SU-DHL-6 (cell line): ENCODE measurements at regions not wholly inside any gene's neighbourhood (a gene's known extent, or its start where the extent isn't known, plus 50 kb on each side); places are given as distances from the start of the nearest gene placed in this dataset.

Experiments used
- H2AFZ ChIP-seq: fragments of 200-600 bp; sonication (generic); 2 replicates; pipeline ENCODE4 v1.6.1; 2014; ENCODE audit warnings: low read depth, mild to moderate bottlenecking, moderate library complexity, mixed read lengths, antibody characterized with exemption, low read length; ENCODE audit not compliant: severe bottlenecking
- H3F3A ChIP-seq: fragments of 200-600 bp; shearing (Covaris generic); 2 replicates; pipeline ENCODE4 v1.6.0; 2016; ENCODE audit warnings: antibody characterized with exemption, mild to moderate bottlenecking; ENCODE audit not compliant: insufficient read depth
- H3K27ac ChIP-seq: fragments of 200-600 bp; sonication (generic); 2 replicates; pipeline ENCODE4 v1.5.1; 2016; ENCODE audit warnings: low read depth, mild to moderate bottlenecking, low read length, moderate library complexity, mixed read lengths
- H3K27me3 ChIP-seq: fragments of 200-600 bp; sonication (generic), shearing (Covaris generic); 2 replicates; pipeline ENCODE4 v1.6.0; 2014; ENCODE audit warnings: mild to moderate bottlenecking, low read length
- H3K36me3 ChIP-seq: fragments of 200-600 bp; sonication (generic); 2 replicates; pipeline ENCODE4 v1.6.1; 2014; ENCODE audit warnings: mild to moderate bottlenecking, low read length, mixed read lengths
- H3K4me2 ChIP-seq: fragments of 300-600, 200-600 bp; shearing (Covaris generic), sonication (generic); 2 replicates; pipeline ENCODE4 v1.6.0; 2014; ENCODE audit warnings: low read length, low read depth, mild to moderate bottlenecking; ENCODE audit not compliant: poor library complexity, severe bottlenecking
- H3K4me3 ChIP-seq: fragments of 200-600 bp; sonication (generic); 2 replicates; pipeline ENCODE4 v1.5.1; 2014; ENCODE audit warnings: antibody characterized with exemption, low read length, mild to moderate bottlenecking, mixed read lengths; ENCODE audit not compliant: insufficient read depth, poor library complexity, severe bottlenecking
- H3K79me2 ChIP-seq: fragments of 200-600 bp; sonication (generic); 2 replicates; pipeline ENCODE4 v1.6.1; 2014; ENCODE audit warnings: mild to moderate bottlenecking, low read length, moderate library complexity; ENCODE audit not compliant: insufficient read depth
- H3K9ac ChIP-seq: fragments of 200-600 bp; sonication (generic); 2 replicates; pipeline ENCODE4 v1.7.0; 2014; ENCODE audit warnings: mild to moderate bottlenecking, low read length
- H3K9me2 ChIP-seq: fragments of 200-600 bp; sonication (generic); replicated peaks from 2 replicates; pipeline ENCODE4 v1.6.1; 2014; ENCODE audit warnings: low read length; ENCODE audit not compliant: insufficient read depth
- H3K9me3 ChIP-seq: fragments of 200-600 bp; sonication (generic); 2 replicates; pipeline ENCODE4 v1.6.1; 2014; ENCODE audit warnings: low read length, mixed read lengths; ENCODE audit not compliant: insufficient read depth
- H4K20me1 ChIP-seq: fragments of 200-600 bp; sonication (generic); 2 replicates; pipeline ENCODE4 v1.6.1; 2014; ENCODE audit warnings: low read depth, mild to moderate bottlenecking, antibody characterized with exemption, low read length, moderate library complexity, mixed read lengths
- EZH2phosphoT487 ChIP-seq: fragments of 200-600 bp; sonication (generic), shearing (Covaris generic); conservative IDR thresholded peaks from 2 replicates; pipeline ENCODE4 v1.6.1; 2018; ENCODE audit warnings: mild to moderate bottlenecking, antibody characterized with exemption, low read length, moderate library complexity, mixed read lengths
- TF ChIP-seq, protein P1 (sequence below): fragments of 200-600 bp; sonication (generic); IDR thresholded peaks from one replicate; pipeline ENCODE4 v1.5.1; 2017; ENCODE audit warnings: antibody characterized with exemption, mild to moderate bottlenecking, low read length, moderate library complexity; ENCODE audit not compliant: insufficient read depth, poor library complexity, severe bottlenecking

DNA sequence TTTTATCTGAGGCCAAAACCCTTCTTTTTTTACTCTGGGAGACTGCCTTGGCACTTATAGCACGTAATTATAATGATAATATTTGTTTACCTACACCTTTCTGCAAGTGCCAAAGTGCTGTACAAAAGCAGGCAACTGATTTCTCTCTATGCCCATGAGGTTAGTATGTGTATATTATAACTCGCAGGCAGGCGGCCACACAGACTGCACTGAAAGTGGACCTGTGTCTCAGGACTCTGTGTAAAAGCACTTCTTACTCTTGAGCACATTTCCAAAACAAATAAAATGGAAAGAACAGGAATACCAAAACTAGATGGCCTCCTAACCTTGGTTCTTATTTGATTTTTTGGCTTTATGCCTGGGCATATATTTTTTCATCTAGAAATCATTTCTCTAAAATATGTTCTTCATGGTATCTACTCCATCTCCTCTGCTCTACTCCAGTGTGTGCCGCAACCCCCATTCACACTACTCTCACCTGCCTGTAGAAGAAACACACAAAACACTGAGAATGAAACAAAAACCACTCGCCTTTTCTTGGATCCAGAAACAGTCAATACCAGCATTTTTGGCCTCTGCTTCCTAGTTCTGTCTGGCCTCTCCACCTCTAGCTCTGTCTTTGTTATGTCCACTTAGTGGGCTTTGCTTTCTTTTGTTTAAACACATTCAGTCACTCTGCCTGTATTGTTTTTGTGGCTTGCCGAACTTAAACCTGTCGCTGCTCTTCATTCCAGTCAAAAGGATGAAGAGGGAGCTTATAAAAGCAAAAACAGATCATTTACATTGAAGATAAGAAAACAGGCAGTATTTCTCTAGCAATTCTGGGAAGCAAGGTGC, 934.5 kb upstream of the TENM3 start:
- Histone ChIP-seq H4K20me1 (no peaks in the 10 kb centered on the region), H3K9ac (no peak overlapping the region), H3K79me2 (no peaks in the 10 kb centered on the region), H3K36me3 (no peaks in the 10 kb centered on the region), H3K4me3 (no peak overlapping the region), H2AFZ (no peak overlapping the region), H3K27me3 (no peaks in the 10 kb centered on the region), H3K9me2 (no peaks in the 10 kb centered on the region), H3K4me2 (no peak overlapping the region), H3F3A (no peaks in the 10 kb centered on the region), H3K27ac (no peak overlapping the region), H3K9me3 (no peaks in the 10 kb centered on the region)
- TF ChIP-seq, protein P1, sequence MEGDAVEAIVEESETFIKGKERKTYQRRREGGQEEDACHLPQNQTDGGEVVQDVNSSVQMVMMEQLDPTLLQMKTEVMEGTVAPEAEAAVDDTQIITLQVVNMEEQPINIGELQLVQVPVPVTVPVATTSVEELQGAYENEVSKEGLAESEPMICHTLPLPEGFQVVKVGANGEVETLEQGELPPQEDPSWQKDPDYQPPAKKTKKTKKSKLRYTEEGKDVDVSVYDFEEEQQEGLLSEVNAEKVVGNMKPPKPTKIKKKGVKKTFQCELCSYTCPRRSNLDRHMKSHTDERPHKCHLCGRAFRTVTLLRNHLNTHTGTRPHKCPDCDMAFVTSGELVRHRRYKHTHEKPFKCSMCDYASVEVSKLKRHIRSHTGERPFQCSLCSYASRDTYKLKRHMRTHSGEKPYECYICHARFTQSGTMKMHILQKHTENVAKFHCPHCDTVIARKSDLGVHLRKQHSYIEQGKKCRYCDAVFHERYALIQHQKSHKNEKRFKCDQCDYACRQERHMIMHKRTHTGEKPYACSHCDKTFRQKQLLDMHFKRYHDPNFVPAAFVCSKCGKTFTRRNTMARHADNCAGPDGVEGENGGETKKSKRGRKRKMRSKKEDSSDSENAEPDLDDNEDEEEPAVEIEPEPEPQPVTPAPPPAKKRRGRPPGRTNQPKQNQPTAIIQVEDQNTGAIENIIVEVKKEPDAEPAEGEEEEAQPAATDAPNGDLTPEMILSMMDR: no peak
- no peak for TF ChIP-seq EZH2phosphoT487

DNA sequence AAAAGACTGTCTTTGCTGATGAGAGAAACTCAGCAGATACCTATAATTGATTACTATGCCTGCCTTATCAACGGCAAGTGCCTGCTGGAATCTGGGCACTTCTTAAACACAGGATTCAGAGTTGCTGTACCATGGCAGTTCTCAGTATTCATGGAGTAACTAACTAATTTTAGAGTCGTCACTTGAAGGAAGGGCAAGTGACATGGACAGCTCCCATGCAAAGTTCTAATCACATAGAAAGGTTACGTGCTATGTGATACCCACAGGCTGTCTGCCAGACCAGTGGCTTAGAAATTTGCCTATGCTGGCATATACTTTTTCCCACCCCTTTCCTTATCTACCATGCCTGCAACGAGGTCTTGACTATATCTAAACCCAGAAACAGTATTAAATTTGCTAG, 931.1 kb upstream of the TENM3 start:
- H3K27ac ChIP-seq: no peak overlapping the region
- TF ChIP-seq, protein P1: no peak
- no peak for TF ChIP-seq EZH2phosphoT487
- H3K79me2 ChIP-seq: no peaks in the 10 kb centered on the region
- H3K9me3 ChIP-seq: no peaks in the 10 kb centered on the region
- no peaks in the 10 kb centered on the region for H3K9me2 ChIP-seq
- no peaks in the 10 kb centered on the region for H3K36me3 ChIP-seq
- no peaks in the 10 kb centered on the region for H4K20me1 ChIP-seq
- H3K9ac ChIP-seq: no peak overlapping the region
- H2AFZ ChIP-seq: no peak overlapping the region
- H3K4me3 ChIP-seq: no peak overlapping the region
- no peak overlapping the region for H3K4me2 ChIP-seq
- no peaks in the 10 kb centered on the region for H3F3A ChIP-seq
- H3K27me3 ChIP-seq: no peaks in the 10 kb centered on the region

DNA sequence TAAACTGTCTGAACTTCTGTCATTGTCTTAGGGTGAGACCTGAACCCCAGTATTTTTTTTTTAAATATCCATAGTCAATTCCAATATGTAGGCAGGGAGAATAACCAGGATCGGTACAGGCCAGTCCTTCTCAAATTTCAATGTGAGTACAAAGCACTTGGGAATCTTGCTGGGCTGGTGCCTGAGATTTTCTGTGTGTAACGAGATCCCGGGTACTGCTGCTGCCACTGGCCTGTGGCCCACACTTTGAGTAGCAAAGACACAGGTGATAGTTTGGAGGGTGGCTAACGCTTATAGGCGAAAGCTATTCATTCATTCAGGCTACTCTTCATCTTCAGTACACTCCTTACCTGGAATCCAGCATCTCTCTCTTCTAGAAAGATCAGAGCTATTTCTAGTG, 923.6 kb upstream of the TENM3 start:
- Histone ChIP-seq H3K27ac (no peak overlapping the region), H3K9me3 (no peaks in the 10 kb centered on the region), H3K79me2 (no peaks in the 10 kb centered on the region), H3K9me2 (no peaks in the 10 kb centered on the region), H3F3A (no peaks in the 10 kb centered on the region), H2AFZ (no peak overlapping the region), H3K9ac (no peak overlapping the region), H4K20me1 (no peaks in the 10 kb centered on the region), H3K36me3 (no peaks in the 10 kb centered on the region), H3K4me2 (no peak overlapping the region), H3K4me3 (no peak overlapping the region), H3K27me3 (no peaks in the 10 kb centered on the region)
- TF ChIP-seq, protein P1: no peak
- no peak for TF ChIP-seq EZH2phosphoT487
